Ishikawa (cell line): ENCODE measurements at regions not wholly inside any gene's neighbourhood (a gene's known extent, or its start where the extent isn't known, plus 50 kb on each side); places are given as distances from the start of the nearest gene placed in this dataset.

Experiments
- CEBPB ChIP-seq: IDR thresholded peaks from 2 replicates; pipeline ENCODE4 v1.6.1; 2012
- CREB1 ChIP-seq: IDR thresholded peaks from 2 replicates; pipeline ENCODE4 v1.6.1; 2012; ENCODE audit warnings: low read depth
- EGR1 ChIP-seq: IDR thresholded peaks from 2 replicates; pipeline ENCODE4 v1.6.1; 2012
- EP300 ChIP-seq: IDR thresholded peaks from 2 replicates; pipeline ENCODE4 v1.6.1; 2012; ENCODE audit warnings: borderline replicate concordance
- FOXM1 ChIP-seq: IDR thresholded peaks from 2 replicates; pipeline ENCODE4 v1.6.1; 2012; ENCODE audit warnings: low read depth, borderline replicate concordance
- MAX ChIP-seq: IDR thresholded peaks from 2 replicates; pipeline ENCODE4 v1.6.1; 2012
- NFIC ChIP-seq: IDR thresholded peaks from 2 replicates; pipeline ENCODE4 v1.6.1; 2012
- RAD21 ChIP-seq: IDR thresholded peaks from 2 replicates; pipeline ENCODE4 v1.6.1; 2012; ENCODE audit warnings: low read depth
- REST ChIP-seq: IDR thresholded peaks from 2 replicates; pipeline ENCODE4 v1.6.1; 2012; ENCODE audit warnings: low read depth, mild to moderate bottlenecking
- TAF1 ChIP-seq: IDR thresholded peaks from 2 replicates; pipeline ENCODE4 v1.6.1; 2012; ENCODE audit warnings: low read depth, mild to moderate bottlenecking
- TCF12 ChIP-seq: IDR thresholded peaks from 2 replicates; pipeline ENCODE4 v1.6.1; 2012; ENCODE audit warnings: low read depth
- TEAD4 ChIP-seq: IDR thresholded peaks from 2 replicates; pipeline ENCODE4 v1.6.1; 2012
- USF1 ChIP-seq: IDR thresholded peaks from 2 replicates; pipeline ENCODE4 v1.6.1; 2012
- YY1 ChIP-seq: IDR thresholded peaks from 2 replicates; pipeline ENCODE4 v1.6.1; 2012; ENCODE audit warnings: low read depth
- ZBTB7A ChIP-seq: IDR thresholded peaks from 2 replicates; pipeline ENCODE4 v1.6.1; 2012; ENCODE audit warnings: low read depth

GRCh38 chr3:56885879-56886278 lies 84.1 kb upstream of the ARHGEF3 start:
- no peak for TF ChIP-seq NFIC

DNA sequence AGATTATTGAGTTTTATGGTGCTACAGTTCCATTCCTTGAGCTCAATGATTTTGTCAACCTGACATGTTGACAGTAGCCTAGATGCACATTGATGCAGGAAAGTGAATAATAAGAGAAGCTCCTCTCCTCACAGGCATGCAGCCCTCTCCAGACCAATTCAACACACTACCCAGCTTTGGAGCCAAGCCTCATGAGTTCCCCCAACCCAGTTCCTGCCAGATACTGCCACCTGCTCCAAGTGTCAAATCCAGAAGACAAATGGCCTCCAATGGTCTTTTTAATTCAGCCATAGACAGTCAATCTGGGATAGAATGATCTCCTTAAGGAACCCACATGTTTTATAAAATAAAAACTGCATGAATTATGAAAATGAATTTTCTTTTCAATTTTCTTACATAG lies 83.7 kb upstream of the ARHGEF3 start:
- TF ChIP-seq TCF12 (no peak), YY1 (no peak), USF1 (no peak), REST (no peak), CEBPB (no peak), ZBTB7A (no peak), TEAD4 (no peak), EGR1 (no peak), EP300 (no peak), MAX (no peak), RAD21 (no peak), FOXM1 (no peak), CREB1 (no peak), TAF1 (no peak), NFIC (no peak)

GRCh38 chr3:56884387-56884786 lies 82.6 kb upstream of the ARHGEF3 start:
- TF ChIP-seq ZBTB7A (no peak), TEAD4 (peak; percentile 60)

GRCh38 chr3:56883828-56884227 lies 82.1 kb upstream of the ARHGEF3 start:
- TF ChIP-seq USF1 (no peak), ZBTB7A (no peak), TEAD4 (no peak), EGR1 (no peak), RAD21 (no peak), YY1 (no peak), MAX (no peak), CEBPB (no peak), FOXM1 (no peak)

DNA sequence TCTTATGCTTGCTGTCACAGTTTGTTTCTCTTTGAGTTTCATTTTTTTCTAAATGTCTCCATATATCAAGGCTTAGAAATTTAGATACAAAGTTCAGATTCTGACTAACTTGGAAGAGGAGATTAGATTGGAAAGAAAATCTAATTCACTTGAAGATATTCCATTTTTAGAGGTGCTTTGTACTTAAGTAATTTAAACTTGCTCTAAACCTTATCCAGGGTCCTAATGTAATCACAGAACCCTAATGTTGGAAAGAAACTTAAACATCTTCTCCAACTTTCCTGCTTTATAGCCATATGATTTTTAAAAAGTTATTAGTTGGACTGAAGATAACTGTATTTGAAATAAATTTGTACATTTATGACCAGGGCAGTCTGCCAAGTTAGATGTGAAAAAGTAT lies 81.1 kb upstream of the ARHGEF3 start:
- TF ChIP-seq MAX, result no peak
- no peak for TF ChIP-seq CREB1
- no peak for TF ChIP-seq RAD21
- TF ChIP-seq EGR1, result no peak
- no peak for TF ChIP-seq CEBPB
- TF ChIP-seq ZBTB7A, result no peak
- no peak for TF ChIP-seq TEAD4
- TF ChIP-seq YY1, result no peak
- no peak for TF ChIP-seq USF1
- no peak for TF ChIP-seq TAF1
- no peak for TF ChIP-seq NFIC
- no peak for TF ChIP-seq REST
- no peak for TF ChIP-seq TCF12
- no peak for TF ChIP-seq FOXM1
- no peak for TF ChIP-seq EP300

GRCh38 chr3:56881841-56882240 lies 80.1 kb upstream of the ARHGEF3 start:
- TF ChIP-seq TAF1 (no peak), CREB1 (no peak), CEBPB (no peak), YY1 (no peak), RAD21 (no peak), NFIC (no peak), TEAD4 (no peak), EGR1 (no peak), REST (no peak), USF1 (no peak), MAX (no peak), ZBTB7A (no peak), EP300 (no peak), FOXM1 (no peak), TCF12 (no peak)
